ENCODE measurements at regions not wholly inside any gene's neighbourhood (a gene's known extent, or its start where the extent isn't known, plus 50 kb on each side); places are given as distances from the start of the nearest gene placed in this dataset.

DNA sequence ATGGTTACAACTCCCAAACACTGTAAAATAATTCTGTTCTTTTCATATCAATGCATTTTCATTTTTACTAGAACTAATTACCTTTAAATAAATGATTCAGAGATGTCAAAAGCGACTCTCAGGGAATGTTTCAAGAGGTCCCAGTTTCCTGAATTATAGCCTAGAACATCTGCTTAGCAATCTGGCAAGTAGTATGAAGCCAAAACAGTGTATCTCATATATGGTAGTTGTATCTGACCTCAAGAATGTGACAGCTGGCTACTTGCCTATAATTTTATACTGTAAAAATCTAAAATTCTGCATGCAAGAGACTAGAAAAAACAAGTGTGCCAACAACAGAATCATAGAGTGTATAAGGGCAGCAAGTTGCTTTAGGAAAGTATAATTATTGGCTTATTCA is 187.7 kb upstream of the POU5F2 start:
- no peak for DNase-seq (ENCODE audit: low read depth)

- DNase-seq (ENCODE audit: low read depth) = no peak
These were observed 185.6 kb upstream of the POU5F2 start for GRCh38 chr5:93926831-93927620.

DNA sequence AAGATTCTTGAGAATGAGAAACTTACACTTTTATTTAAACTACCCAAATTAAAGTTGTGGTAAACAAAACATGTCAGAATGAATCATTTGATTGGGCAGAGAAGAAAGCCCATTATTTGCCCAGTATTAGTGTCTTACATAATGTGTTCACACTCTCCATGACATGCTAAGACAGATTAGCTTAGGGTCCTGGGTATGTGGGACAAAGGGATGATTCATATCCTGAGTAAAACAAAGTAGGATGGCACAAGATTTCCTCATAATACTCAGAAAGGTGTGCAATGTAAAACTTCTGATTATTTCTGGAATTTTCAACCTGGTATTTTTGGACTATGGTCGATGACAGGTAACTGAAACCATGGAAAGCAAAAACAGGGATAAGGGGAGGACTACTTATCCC is 183.9 kb upstream of the POU5F2 start:
- DNase-seq (ENCODE audit: low read depth) = peak; percentile 14

DNA sequence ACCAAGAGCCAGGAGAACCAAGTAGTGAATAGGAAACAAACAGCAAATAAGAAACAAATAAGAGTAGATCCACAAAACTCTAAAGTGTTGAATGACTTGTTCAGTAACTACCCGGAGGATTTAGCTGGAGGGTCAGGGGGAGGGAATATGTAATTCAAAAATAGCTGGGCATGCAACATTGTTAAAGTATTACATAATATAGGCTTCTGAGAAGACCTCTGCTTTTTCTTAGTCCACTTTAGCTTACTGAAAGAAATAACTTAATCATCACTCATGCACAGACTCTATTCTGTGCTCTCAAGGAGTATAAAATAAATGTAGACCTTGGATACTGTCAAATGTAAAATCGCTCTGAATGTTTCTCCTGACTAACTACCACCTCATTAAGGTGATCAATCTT is 183.2 kb upstream of the POU5F2 start:
- DNase-seq (ENCODE audit: low read depth) = no peak

DNA sequence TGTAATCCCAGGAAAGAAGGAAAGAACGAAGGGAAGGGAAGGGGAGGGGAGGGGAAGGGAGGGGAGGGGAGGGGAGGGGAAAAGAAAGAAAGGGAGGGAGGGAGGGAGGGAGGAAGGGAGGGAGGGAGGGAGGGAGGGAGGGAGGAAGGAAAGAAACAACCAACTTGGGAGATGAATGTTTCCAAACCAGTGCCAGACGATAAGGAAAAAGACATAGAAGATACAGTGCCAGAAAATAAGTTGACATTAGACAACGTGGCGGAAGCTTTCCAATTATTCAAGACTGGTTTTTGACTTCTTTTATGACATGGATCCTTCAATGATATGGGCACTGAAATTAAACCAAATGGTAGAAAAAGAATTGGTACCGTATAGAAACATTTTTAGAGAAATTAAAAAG is 181.2 kb upstream of the POU5F2 start:
- DNase-seq (ENCODE audit: low read depth) = no peak

DNA sequence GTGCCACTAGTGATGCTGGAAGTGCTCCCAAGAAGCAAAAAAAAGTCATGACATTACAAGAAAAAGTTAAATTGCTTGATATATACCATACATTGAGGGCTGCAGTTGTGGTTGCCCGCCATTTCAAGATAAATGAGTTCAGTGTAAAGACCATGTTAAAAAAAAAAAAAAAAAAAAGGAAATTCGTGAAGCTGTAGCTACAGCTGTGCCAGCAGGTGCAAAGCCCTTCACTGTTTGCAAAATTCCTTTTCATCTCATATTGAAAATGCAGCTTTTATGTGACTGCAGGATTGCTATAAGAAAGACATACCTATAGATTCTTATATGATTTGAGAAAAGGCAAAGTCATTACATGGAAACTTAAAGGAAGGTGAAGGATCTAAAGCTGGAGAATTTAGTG is 179.6 kb upstream of the POU5F2 start:
- DNase-seq (ENCODE audit: low read depth) = no peak

DNA sequence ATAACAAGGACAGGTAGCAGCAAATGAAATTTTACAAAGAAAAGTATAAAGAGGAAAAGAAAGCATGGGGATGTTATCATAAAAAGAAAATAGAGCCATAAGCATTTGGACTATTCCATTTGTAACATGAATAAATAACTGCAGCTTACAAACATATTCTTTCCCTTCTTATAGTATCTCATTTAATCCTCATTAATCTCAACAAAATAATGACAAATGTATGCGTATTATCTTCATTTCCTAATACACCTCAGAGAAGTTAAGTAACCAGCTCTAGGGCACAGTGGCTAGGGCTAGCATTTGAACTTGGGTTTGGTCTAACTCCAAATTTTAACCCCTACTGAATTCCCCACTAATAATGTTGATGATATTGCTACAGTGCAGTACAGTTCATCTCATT is 175.5 kb upstream of the POU5F2 start:
- no peak for DNase-seq (ENCODE audit: low read depth)

DNA sequence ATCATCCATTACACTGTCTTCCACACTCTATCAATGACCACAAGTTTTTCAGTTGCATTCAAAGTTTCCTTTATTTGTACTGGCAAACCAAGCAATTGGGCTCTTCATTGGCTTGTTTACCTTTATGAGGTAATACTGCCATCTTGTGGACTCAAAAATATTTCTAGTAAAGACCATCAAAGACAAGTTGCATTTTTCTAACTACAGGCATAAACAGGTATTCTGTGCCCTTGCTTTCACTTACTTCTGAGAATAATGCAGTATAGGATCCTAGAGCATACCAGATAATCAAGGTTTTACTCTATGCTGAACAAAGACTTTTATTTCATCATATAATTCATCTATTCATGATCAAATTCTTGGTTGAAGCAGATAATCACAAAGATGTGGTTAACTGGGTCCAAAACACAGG is 173.7 kb upstream of the POU5F2 start:
- DNase-seq (ENCODE audit: low read depth) = peak; percentile 14

DNA sequence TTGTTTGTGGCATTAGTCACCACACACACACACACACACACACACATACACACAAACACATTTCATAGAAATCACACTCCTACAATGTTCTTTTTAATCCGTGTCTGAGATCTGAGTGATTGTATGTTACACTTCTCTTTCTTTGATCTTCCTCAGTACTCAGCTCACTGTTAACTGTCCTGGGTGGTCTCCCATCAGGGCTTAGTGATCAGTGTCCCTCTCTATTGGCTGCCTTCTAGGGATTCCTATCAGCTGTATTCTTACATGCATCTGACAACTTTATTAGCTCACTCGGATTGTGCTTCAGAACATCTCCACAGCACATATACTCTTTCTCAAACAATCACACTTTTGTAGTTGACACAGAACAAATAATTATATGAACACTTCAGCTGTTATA is 170.2 kb upstream of the POU5F2 start:
- no peak for DNase-seq (ENCODE audit: low read depth)

DNA sequence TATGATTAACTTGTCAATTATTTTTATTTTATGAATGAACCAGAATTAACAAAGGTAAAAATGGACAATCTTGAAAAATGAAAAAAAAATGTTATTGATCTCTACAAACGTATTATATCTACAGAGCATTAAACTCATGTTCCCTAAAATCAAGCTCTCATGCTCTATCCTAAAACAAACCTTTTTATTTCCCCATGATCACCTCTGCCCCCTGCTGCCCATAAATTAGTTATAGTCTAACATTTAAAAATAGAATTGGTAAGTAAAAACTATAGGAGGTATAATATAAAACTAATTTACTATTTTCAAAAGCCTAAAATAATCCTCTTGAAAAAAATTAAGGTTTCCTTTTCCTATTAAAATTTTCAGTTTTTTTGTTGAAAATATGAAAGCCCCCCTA is 168.0 kb upstream of the POU5F2 start:
- DNase-seq (ENCODE audit: low read depth) = no peak

DNA sequence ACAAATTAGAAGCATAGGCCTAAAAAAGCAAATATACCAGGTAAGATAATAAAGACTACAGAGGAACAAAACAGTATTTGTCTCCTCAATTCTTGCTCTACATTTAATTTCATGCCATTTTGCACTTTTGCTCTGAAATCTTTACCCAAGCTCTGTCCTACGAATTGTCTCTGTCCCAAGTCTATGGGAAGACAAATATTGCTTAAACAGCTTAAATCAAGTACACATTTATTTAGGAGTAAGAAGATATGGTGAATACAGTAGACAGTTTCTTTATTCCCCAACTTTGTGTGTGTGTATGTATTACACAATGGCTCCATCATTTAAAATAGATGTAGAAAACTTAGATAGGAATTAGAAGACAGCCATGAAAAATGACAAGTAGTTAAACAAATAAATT is 163.5 kb upstream of the POU5F2 start:
- DNase-seq (ENCODE audit: low read depth) = no peak

DNA sequence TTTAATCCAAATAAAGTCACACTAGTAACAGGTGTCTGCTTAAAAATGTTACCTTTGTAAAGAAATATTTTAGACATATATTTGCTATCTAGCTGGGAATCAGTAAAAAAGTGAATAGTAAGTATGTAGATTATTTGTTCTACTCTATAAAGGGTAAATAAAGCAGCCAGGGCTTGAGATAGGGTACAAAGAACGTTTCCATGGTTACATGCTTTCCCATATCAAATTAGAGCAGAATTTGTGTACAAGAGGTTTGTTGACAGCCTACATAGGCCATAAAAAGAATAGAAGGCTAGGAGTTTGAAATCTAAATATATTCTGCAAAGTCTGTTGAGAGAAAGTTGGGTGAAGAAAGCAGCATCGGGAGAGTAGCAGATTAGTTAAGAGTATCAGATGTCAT is 160.9 kb upstream of the POU5F2 start:
- DNase-seq (ENCODE audit: low read depth) = no peak

DNA sequence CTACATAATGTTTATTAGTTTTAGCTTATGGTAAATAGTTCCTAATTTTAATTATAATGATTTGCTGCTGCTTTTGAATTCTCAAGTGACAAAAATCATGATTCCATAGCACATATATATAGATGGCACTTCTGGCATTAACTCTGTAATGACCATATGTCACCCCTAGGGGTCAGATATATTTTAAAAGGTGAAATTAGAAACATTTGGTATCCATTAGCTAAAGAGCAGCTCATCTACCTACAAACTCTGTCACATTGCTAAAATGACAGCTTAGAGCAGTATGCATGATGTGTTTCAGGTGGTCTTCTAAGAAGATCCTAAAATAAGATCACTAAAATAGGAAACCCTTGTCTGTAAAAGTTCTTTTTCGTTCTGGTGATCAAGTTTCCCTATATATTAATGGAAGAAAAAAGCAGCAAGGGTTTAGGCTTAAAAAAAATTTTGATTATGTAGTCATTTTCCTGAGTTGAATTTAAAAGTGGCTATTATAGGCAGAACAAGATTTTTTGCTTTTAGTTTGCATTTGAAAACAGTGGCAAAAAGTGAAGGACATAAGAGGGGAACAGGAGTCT is 157.7 kb upstream of the POU5F2 start:
- DNase-seq (ENCODE audit: low read depth) = no peak

DNA sequence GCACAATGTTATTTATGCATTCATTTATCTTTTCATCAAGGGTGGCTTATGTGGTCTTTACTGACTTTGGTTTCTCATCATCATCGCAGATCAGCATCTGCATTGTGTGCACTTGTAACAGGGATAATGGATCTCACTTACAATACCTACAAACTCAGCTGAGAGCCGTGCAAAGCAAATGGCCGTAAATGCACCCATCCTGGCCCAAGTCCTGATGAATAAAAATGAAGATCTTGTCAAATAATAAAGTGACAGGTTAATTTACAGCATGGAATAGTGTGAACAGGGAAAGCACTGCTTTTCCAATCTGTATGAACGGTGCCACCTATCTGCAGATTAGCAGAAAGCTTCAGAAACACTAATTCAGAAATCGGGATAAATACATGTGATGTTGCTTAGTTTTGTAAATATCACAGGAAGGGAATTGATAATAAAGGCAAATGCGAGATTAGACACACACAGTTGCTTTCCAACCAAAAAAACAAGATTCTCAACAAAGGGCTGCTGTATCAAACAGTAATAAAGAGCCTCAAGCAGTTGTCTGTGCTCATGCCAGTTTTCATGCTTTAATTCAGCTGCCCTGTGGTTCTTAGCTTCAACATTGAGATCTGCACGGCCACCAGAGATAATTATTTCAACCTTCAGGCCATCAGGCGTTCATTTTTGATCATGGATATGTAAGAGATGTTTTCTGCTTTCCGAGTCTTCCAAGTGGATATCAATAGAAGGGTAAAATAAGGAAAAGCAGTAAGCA is 153.4 kb upstream of the POU5F2 start:
- no peak for DNase-seq (ENCODE audit: low read depth)

DNA sequence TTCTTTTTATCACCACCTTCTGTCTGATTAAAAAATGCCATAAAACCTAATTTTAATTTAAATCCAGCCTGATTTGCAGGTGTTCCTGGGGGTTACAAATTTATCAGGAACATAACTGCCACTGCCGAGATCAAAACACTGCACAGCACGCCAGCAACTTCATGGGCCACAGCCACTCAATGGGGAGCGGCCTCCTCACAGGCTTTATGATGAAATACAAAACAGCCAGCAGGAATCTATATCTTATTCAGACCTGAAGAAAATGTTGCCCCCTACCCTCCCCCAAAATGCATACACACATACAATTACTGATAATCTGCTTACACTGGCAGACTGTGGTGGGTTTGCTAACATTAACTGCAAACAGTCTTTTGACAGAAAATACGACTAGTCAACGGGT is 151.7 kb upstream of the POU5F2 start:
- DNase-seq (ENCODE audit: low read depth) = no peak

- no peak for DNase-seq (ENCODE audit: low read depth)
These were observed 151.1 kb upstream of the POU5F2 start for GRCh38 chr5:93892481-93892880.

DNA sequence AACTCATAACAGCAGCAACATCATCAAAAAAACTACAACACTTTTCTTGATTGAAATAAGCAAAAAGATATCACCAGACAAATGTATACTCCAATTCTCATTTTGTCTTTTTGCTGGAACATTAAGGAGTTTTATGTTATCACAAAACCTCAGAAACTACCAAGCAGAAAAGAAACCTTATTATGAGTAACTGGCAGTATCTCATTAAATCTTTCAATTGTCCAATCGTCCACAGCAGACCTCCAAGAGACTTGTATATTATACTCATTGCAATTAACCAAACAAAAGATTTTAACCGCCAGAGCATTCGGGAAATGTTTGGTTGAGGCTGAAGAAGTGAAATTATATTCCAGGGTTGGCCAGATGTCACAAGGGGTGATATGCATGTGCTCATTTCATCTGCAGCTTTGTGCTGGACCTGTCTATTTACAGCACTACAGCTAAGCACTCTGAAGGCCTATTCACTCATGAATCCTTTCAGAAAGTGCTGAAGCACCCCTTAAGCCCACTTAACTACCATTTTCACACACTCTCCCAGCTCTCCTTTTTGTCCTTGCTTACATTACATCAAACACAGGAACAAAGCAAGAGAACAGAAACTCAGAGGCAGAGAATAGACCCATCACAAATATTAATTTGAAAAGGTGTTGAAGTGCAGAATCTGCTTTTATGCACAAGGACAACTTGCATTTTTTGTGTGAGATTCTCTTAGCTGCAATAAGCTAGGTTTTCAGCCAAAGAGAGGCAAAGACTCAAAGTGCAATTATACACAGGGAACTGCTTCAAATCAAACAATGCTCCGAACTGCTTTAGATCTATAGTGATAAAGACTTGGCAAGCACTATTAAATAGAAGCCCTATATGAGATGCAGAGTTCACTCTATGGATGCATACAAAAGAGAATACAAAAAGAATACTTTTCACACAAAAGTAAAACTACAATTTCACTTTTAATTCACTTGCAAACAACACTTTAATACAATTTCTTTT is 150.4 kb upstream of the POU5F2 start:
- no peak for DNase-seq (ENCODE audit: low read depth)

DNA sequence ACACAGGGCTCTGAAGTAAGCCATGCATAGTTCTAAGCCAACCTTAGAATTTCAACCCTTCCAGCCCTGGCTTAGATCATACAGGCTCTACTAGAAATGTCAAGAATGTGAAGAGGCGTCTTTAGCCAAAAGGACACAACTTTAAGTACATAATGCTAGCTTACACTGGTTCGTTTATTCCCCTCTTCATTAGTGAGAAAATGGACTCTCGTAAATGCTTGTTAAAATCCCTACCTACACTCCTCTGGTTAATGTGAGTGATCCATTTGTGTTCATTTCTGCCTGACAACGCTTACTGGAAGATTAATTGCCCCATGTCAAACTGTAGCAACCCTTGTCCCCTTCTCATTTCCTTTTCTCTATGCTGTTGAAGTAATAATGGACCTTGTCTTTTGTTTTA is 149.3 kb upstream of the POU5F2 start:
- no peak for DNase-seq (ENCODE audit: low read depth)

GRCh38 chr5:93887678-93888077 is 146.3 kb upstream of the POU5F2 start:
- no peak for DNase-seq (ENCODE audit: low read depth)

- peak; percentile 14 for DNase-seq (ENCODE audit: low read depth)
These were observed 145.5 kb upstream of the POU5F2 start for GRCh38 chr5:93886917-93887361.

GRCh38 chr5:93886098-93886806 is 144.9 kb upstream of the POU5F2 start:
- DNase-seq (ENCODE audit: low read depth) = no peak
